ENCODE measurements at regions not wholly inside any gene's neighbourhood (a gene's known extent, or its start where the extent isn't known, plus 50 kb on each side); places are given as distances from the start of the nearest gene placed in this dataset.

DNA sequence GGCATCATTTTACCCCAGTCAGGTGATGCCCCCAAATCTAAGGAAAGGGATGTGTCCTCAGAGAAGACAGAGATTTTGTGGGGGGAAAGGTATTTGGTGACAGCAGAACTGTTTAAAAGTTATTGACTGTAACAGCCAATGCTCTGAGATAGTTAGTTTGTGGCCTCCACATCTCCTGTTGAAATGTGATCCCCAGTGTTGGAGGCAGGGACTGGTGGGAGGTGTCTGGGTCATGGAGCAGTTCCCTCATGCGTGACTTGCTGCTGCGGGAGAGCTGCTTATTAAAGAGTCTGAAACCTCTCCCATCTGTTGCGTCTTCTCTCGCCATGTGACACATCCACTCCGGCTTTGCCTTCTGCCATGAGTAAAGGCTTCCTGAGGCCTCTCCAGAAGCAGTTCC lies 282.8 kb upstream of the FOXQ1 start:
- no peak for DNase-seq (ENCODE audit: low read depth)

DNA sequence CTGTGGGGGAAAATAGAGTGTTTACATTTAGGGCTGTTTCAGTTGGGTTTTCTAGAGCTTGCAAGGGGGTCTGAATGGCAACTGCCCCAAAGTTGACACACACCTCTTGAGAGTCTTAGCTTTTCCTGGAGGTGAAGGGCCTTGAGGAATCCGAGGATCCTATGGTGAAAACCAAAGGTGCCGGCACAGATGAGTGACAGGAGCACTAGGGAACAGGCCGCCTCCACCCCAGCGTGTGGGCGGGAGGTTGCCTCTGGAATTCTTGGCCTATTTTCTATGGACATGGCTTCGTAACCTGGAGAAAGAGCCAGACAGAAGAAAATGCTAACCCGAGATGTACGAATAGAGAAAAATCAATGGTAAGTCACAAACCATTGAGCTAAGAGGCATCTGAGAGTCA lies 283.2 kb upstream of the FOXQ1 start:
- no peak for DNase-seq (ENCODE audit: low read depth)

DNA sequence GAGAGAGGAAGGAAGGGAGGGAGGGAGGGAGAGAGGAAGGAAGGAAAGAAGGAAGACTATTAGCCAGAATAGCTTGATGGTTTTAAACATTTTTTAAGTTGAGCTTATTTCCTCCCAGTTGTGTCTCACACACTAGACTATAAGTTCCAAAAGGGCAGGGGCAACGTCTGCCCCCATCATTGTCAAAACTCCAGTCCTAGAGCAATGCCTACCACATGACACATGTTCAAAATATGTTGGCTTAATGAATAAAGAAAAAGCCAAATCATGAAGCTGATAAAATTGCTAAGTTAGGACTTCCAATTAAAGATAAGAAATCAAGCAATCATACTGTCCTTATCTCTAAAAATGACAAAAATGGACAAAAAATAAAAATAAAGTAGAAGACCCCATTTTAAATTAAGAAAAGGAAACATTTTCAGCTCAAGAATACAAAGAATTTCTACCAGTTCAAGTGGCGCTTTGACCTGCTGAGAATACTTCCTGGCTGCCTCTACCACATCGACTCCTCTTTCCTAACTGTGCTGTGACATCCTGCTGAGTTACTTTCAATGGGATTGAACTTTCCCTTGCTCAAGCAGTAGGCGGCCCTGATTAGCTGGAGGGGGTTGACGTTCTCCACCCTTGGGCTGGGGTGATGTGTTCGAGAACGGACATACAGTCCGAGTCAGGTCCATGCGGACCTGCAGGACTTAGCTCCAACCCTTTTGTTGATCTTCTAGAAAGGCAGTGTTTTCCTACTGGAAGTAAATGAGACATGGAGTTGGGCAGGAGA lies 283.9 kb upstream of the FOXQ1 start:
- DNase-seq (ENCODE audit: low read depth): no peak

DNA sequence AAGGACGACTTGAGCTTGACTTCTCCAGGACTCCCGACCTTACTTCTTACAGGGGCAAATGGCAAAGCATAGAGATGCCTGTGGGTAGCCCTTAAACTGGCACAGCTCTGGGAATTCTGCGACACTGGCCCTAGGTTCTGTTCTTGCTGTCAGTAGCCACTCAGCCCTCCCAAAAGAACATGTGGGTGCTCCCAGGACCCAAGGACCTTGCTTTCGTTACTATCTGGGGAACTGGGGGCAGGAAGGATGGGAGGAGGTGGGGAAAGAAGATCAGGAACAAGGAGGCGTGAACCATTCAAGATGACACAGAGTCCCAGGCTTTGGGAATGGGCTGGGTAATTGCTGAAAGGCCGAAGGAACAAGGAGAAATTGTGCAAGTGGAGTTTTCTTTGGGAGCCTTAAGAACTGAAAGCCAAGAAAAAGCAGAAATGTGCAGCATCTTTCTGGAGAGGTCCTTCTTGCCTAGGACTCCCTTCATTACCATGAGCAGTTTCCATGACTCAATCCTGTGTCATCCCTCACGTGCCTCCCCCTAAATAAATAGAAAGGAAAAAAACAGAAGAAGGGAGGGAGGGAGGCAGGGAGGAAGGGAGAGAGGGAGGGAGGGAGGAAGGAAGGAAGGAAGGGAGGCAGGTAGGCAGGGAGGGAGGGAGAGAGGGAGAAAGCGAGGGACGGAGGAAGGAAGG lies 284.6 kb upstream of the FOXQ1 start:
- no peak for DNase-seq (ENCODE audit: low read depth)

DNA sequence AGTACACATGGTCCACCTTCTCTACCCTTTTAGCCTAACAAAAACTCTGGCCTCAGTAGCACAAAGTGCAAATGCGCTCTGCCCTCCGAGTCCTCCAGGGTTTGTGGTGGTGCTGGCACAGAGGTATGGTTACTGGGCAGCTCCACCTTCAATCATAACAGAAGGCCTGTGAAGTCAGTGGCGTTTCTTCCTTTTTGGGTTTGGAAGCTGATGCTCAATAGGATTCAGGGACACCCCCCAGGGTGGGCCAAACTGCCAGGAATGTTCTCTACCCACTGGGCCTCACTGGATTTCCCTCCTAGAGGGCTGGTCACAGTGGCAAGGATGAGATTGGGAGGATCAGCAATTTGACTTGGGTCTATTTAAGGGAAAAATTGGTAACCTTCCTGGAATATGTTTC lies 286.1 kb upstream of the FOXQ1 start:
- no peak for DNase-seq (ENCODE audit: low read depth)

DNA sequence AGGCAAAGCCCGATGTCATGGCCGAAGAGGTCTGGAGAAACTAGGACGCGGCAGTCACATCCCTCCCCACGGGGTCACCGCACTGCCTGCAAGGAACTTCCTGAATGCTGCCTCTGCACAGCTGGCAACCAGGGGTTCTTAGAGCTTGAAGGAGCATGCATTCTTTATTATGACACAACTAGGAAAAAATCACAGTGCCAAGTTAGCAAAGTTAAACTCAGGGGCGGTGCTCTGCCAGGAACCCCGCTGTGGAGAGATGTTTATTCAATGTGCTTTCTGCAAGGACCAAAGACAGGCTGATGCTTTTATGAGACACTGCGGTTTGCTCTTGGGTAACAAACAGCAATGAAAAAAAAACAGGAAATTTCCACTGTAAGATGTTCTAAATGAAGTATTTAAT lies 287.3 kb upstream of the FOXQ1 start:
- DNase-seq (ENCODE audit: low read depth): no peak

DNA sequence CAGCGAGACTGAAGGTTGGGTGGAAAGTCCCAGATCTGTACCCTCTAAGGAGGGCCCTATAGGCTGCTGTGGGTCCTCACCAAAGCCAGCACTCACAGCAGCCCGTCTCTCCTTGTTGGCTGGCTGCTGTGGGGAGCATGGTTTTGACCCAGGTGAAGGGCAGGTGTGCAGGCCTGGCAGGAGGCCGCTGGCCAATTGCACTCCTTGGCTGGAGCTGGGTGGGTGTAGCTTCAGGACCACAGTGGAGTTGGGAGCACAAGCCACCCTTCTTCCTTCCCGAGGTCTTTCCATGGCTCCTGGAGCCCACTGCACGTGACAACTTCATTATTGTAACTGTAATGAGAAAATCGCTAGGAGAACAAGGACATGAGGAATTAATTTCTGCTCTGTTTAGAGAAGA lies 287.7 kb upstream of the FOXQ1 start:
- DNase-seq (ENCODE audit: low read depth): no peak

DNA sequence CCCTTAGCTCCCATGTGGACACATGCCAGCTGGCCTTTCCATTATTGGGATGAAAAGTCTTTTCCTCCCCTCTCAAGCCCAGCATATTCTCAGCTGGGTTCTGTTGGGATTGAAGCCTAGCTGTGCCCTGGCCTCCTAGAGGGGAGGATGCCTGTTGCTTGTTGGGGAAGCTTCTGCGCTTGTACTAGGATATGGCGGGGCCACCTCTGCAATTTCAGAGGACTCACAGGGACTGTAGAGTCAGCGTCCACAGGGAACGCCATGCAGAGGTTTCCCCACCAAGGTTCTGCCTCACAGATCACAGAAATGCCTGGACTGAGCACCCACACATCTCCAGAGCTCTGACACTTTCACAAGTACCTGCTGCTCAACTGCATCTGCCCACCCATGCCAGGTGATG lies 288.7 kb upstream of the FOXQ1 start:
- no peak for DNase-seq (ENCODE audit: low read depth)

DNA sequence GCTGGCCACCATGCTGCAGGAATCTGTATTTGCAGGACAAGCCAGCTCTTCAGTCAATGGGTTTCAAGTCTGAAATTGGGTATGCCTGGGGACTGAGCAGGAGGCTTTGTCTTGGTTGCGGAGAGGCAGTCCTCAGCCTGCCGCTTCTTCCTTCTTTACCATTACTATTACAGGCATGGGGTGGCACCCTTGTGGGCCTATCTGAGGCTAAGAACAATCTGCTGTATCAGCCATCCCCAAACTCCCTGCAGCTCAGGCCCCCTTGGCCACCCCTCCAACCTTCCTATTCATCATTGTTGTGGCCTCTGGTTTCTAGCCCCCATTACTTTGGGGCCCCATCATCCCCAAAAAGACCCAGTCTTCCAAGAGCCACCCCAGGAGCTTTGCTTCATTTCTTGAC lies 289.2 kb upstream of the FOXQ1 start:
- DNase-seq (ENCODE audit: low read depth): no peak

DNA sequence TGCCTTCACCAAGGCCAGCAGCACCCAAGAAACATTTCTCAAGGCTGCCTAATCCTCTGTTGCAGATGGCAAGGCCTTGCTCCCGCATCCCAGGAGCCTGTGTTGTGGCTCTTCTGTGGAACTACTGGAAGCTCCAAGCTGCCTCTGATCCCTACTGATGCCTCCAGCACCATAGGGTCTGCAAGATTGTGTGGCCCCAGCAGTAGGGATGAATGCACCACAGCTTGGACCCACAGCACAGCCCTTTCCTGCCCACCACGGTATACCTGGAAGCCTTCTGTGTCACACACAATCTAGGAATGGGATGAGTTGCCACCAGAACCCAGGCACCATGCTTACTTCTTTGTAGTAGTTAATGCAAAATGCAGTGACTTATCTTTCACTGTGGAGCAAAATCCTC lies 291.1 kb upstream of the FOXQ1 start:
- no peak for DNase-seq (ENCODE audit: low read depth)

DNA sequence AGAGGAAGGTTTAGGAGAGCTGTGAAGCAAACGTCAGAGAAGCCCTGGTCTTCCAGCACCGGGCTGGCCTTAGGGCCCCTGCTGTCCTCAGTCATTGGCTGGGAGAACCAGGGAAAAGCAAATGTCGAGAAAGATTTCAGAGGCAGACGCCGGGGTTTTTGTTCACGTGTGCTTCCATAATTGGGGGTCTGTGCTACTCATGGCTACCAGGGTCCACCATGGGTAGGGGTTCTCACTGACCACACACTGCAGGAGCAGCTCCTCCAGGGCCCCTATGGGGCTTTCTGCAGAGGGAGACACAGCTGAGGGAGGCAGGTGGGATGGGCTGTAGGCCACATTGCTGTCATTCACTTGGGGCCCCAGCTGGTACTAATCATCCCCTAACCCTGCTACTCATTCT lies 291.8 kb upstream of the FOXQ1 start:
- no peak for DNase-seq (ENCODE audit: low read depth)

DNA sequence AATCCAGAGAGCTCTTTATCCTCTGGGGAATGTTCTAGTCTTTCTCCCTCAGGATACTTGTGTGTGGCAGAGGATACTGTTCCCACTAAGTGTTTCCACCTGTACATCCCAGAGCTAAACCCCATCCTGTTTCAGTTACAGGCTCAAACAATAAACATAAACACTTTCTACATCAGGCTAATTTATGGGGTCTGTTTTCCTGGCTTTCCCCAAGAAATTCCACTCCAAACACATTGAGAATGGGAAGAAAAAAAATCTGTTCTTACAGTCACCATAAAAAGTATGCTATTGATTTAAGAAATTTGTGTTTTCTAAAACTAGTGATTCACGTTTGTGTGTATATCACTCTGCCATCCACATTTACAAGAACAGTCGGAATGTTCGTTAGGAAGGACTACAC lies 293.9 kb upstream of the FOXQ1 start:
- DNase-seq (ENCODE audit: low read depth): no peak

DNA sequence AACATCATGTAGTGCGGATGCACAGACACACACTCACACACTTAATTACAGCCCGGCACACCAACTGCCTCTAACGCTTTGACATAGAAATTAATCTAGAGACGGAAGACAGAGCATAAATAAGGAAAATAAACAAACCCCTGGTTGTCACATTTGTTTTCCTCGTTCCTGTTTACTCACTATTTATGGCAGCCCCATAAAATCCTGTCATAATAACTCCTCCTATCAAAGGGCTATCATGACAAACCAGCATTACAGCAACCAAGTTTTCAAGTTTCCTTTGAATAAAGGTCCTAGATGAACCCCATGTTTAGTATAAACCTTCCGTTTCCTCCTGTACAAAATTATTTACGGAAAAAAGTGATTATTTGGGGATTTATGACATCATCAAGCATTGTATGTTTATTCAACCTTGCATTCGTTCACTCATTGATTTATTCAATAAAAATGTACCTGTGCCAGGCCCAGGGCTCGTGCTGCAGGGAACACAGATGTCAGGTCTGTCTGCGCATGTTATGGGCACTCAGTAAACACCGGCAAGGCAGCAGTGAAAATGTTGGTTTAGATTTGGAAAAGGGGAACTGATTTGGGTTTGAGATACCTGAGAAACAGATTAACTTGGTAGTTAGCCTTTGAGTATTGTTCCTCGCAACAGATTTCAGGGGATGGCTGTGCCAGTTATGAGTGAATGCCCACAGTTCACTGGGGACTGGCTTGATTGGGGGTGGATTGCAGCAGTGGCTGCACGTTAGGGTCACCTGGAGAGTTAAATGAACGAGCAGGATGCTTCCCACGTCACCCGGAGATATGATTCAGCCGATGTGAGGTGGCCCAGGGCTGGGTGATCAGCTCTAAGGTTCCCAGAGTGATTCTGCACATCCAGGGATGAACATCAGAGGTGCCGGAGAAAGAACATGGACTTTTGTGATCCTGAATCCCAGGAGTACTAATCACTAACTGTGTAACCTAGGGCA lies 295.3 kb upstream of the FOXQ1 start:
- no peak for DNase-seq (ENCODE audit: low read depth)

DNA sequence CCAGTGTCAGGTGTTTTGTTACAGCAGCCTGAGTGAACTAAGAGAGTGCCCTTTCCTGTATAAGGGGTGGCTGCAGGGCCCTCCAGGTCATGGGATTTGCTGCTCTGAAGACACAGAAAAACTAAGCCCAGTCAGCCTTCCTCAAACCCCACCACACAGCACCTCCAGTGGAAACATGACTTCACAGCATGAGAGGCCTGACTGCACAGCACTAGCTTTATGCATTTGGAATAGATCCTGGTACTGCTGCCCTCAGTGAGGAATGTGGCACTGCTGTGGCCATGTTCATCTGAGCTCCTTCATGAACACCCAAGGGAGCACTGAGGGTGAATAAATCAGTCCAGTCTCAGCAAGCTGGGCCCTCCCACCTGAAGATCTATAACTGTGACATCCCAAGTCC lies 296.1 kb upstream of the FOXQ1 start:
- DNase-seq (ENCODE audit: low read depth): no peak

DNA sequence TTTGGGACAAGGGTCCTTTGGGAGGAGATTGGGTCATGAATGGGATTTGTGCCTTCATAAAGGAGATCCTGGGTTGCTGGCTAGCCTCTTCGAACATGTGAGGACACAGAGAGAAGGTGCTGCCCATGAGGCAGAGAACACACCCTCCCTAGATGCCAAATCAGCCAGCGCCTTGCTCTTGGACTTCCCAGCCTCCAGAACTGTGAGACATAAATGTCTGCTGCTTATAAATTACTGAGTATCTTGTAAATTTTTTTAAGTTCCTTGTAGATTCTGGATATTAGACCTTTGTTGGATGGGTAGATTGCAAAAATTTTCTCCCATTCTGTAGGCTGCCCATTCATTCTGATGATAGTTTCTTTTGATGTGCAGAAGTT lies 297.5 kb upstream of the FOXQ1 start:
- DNase-seq (ENCODE audit: low read depth): no peak

DNA sequence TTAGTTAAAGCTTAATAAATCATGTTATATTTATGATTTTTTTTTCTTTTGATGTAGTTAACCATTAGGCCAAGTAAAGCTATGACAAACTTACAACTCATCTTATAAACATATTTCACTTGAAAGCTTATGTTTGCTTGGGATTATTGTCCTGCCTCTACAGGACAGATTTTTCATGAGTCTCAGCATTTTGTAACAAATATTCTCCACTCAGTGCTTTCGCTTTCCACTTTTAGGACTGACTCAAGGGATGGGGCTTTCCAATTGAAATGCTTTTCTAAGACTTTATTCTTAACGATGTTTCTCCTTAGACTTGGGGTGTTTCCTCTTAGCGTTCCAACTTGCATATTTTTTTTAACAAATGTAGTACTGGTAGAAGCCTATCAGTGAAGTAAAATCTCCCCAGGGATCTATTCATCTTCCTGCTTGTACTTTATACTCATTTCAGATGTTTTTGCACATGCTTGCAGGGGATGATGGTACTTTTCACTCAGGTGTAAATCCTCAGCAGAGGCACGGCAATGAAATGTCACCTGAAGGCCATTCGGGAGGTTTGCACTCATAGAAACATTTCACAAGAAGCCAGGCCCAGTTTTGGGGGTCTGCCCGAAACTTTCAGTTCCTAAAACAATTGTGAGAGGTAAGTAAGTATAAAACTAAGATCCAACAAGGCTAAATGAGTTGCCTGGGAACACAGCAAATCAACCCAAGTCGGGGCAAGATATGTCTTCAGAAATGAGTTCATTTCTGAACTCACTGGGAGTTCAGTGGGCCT lies 298.1 kb upstream of the FOXQ1 start:
- DNase-seq (ENCODE audit: low read depth): no peak

DNA sequence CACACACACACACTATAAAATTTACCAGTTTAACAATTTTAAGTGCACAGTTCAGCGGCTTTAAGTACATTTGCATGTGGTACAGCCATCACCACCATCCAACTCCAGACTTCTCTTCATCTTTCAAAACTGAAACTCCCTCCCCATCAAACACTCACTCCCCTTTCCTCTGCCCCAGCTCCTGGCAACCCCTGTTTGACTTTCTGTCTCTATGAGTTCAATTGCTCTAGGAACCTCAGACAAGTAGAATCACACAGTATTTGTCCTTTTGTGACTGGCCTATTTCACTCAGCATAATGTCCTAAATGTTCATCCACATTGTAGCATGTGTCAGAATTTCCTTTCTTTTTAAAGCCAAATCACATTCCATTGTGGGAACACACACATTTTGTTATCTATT lies 302.8 kb upstream of the FOXQ1 start:
- DNase-seq (ENCODE audit: low read depth): no peak

DNA sequence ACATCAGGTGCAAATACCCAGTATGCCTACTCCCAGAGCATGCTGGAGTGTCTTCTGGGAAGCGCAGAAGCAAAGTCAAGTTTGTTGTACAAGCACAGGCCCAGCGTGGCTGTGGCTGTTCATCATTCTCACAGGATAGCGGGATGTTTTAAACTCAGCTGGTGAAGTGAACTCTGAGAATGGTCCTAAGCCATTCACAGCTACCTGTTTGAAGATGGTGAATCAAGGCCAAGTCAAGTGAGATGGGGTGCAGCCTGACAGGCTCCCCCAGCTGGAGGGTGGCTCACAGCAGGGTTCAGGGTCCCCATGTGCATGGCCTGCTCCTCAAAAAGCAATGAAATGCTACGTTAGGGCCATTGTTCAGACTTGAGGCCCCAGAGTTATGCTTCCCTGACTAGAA lies 304.7 kb upstream of the FOXQ1 start:
- no peak for DNase-seq (ENCODE audit: low read depth)

DNA sequence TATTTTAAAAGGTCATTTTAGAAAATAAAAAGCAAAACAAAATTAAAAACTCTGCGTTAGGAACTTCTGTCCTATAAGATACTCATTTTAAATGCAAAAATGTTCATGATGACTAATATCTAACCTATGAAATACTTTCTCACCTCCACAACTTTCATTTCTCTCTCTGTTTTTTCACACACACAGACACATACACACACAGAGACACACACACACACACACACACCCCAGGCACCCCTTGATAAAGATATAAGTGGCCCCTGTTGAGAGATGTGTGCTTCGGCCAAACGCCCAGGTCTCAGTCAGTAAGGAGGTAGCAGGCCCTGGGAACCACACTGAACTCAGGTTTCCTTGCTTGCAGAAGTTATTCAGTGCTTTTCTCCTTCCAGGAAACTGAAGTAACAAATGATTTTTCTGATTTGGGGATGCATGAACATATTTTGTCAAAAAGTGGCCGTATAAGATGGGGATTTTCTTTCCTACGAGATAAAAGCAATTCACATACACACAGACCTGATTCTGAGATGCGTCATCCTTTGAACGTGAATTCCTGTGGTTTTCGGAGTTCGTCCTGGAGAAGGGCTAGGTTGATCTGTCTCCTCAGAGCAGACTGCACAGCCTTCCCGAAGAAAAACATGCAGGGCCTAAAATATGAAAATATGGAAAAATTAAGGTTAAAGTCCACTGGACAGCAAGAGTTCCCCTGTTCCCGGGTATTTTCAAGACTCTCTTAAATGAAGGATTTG lies 306.8 kb upstream of the FOXQ1 start:
- DNase-seq (ENCODE audit: low read depth): no peak

DNA sequence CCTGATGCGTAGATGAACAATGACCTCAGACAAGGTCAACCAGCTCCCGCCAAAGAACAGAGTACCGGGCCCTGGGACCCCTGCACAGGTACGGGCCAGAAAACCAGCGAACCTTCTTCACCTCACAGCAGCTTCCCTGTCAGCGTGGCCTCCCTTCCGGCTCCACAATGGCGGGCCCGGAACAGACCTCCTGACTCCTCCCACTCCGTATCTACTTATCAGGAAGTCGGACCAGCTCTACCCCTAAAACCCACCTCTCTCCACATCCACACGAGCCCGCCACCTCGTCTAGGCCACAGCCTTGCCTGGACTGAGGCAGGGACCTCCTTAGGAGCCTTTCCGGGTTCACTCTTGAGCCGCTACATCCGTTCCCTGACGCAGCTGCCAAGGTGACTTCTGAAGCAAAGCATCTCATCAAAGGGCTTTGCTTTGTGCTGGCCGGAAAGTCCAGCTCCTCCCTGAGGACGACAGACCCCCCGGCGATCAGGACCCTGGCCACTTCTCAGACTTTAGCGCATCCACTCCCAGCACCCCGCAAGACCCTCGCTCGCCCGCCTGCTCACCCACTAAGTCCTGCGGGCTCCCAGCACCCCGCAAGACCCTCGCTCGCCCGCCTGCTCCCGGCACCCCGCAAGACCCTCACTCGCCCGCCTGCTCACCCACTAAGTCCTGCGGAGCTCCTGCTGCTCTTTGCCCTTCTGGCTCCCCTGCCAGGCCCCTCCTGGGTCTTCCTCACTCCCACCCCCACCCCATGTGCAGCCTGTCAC lies 308.3 kb upstream of the FOXQ1 start:
- no peak for DNase-seq (ENCODE audit: low read depth)

DNA sequence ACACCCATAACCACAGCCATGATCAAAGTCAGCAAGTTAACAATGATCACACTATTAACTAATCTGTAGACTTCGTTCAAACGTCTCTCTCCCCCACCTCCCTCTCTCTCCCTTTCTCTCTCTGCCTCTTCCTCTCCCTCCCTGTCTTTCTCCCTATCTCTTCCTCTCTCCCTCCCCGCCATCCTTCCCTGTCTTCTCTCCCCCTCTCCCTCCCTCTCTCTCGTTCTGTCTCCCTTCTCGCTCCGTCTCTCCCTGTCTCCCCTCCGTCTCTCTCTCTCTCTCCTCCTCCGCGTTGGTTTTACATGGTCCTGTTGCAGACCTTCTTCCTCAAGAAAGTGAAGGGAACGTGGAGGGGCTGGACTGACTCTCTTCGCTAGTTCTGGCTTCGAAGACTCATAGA lies 308.9 kb upstream of the FOXQ1 start:
- DNase-seq (ENCODE audit: low read depth): no peak
